HG02938 (cell line): ENCODE measurements at regions not wholly inside any gene's neighbourhood (a gene's known extent, or its start where the extent isn't known, plus 50 kb on each side); places are given as distances from the start of the nearest gene placed in this dataset.
"Not testable (repeated sequence)": the region's sequence is repeated elsewhere in the genome, so short reads cannot be mapped to it uniquely, and the experiment has no call there.

Source experiments
- ATAC-seq: cut with Tn5 transposase; IDR thresholded peaks from one replicate; pipeline ENCODE4 v1.9.1; 2021; ENCODE audit warnings: mild to moderate bottlenecking, moderate library complexity; ENCODE audit not compliant: unreplicated experiment

GRCh38 chr20:5660756-5661155 is 50.0 kb upstream of the GPCPD1 start:
- not testable (repeated sequence) for ATAC-seq
